Fibroblast of skin of left quadriceps (primary cell): ENCODE measurements at regions not wholly inside any gene's neighbourhood (a gene's known extent, or its start where the extent isn't known, plus 50 kb on each side); places are given as distances from the start of the nearest gene placed in this dataset.

Experiments used
- DNase-seq, 2 experiments: peaks; one replicate each; pipeline ENCODE4 v3.0.0-alpha.2; 2013; ENCODE audit warnings: low read depth in 2 of 2

GRCh38 chr19:29372461-29372860 lies 153.3 kb upstream of the VSTM2B start:
- DNase-seq, result no peak

GRCh38 chr19:29372921-29373797 lies 152.6 kb upstream of the VSTM2B start:
- no peak for DNase-seq

- no peak for DNase-seq
Observed at GRCh38 chr19:29375429-29376119, 150.2 kb upstream of the VSTM2B start.

GRCh38 chr19:29376855-29377354 lies 148.9 kb upstream of the VSTM2B start:
- no peak for DNase-seq

- DNase-seq, result no peak
Observed at GRCh38 chr19:29378126-29378525, 147.7 kb upstream of the VSTM2B start.

GRCh38 chr19:29378543-29379080 lies 147.2 kb upstream of the VSTM2B start:
- DNase-seq, result no peak

- DNase-seq, result no peak
Observed at GRCh38 chr19:29379257-29380021, 146.4 kb upstream of the VSTM2B start.

GRCh38 chr19:29380581-29380980 lies 145.2 kb upstream of the VSTM2B start:
- no peak for DNase-seq

GRCh38 chr19:29381353-29382203 lies 144.2 kb upstream of the VSTM2B start:
- DNase-seq, result no peak

GRCh38 chr19:29383696-29384095 lies 142.1 kb upstream of the VSTM2B start:
- no peak for DNase-seq

- no peak for DNase-seq
Observed at GRCh38 chr19:29384656-29385055, 141.1 kb upstream of the VSTM2B start.

- DNase-seq, result no peak
Observed at GRCh38 chr19:29385191-29385795, 140.5 kb upstream of the VSTM2B start.

GRCh38 chr19:29386970-29387369 lies 138.8 kb upstream of the VSTM2B start:
- no peak for DNase-seq

GRCh38 chr19:29387586-29387985 lies 138.2 kb upstream of the VSTM2B start:
- DNase-seq, result no peak

- no peak for DNase-seq
Observed at GRCh38 chr19:29389495-29389894, 136.3 kb upstream of the VSTM2B start.

GRCh38 chr19:29390742-29391141 lies 135.1 kb upstream of the VSTM2B start:
- DNase-seq, result no peak

- DNase-seq, result no peak
Observed at GRCh38 chr19:29393915-29394460, 131.8 kb upstream of the VSTM2B start.

GRCh38 chr19:29395111-29395733 lies 130.6 kb upstream of the VSTM2B start:
- DNase-seq, result no peak

- DNase-seq, result no peak
Observed at GRCh38 chr19:29395734-29396414, 129.9 kb upstream of the VSTM2B start.
